ENCODE measurements at regions not wholly inside any gene's neighbourhood (a gene's known extent, or its start where the extent isn't known, plus 50 kb on each side); places are given as distances from the start of the nearest gene placed in this dataset.

DNA sequence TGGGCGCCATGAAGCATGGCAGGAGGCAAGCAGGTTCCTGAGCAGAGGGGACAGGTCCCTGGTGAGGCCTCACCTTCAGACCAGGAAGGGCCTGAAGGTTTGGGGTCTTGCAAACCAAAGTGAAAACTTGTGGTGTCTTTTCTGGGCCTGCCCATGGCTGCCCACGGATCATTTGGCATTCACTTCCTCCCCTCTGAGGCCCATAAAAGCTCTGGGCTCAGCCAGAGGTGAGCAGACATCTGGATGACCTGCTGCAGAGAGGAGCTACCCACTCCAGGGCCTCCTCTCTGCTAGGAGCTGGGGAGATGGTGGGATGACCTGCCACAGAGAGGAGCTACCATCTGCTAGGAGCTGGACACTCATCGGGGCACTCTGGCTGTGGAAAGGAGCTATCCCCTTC is 112.9 kb upstream of the TMEM18 start:
- Histone ChIP-seq H3K18ac (ENCODE audit: low read length) (no peak overlapping the region), H3K4me2 (ENCODE audit: low read length) (no peak overlapping the region), H3K79me2 (ENCODE audit: control insufficient read depth, insufficient read depth, low read length, poor library complexity) (no peaks in the 10 kb centered on the region), H3K23ac (ENCODE audit: low read length) (no peak overlapping the region), H4K12ac (ENCODE audit: low read depth, low read length) (no peak overlapping the region), H3K36me3 (ENCODE audit: control insufficient read depth in 1 of 2, insufficient read depth in 2 of 2, low read length in 2 of 2) (no peaks in the 10 kb centered on the region), H3K9me3 (ENCODE audit: insufficient read depth, low read depth, low read length) (peaks cover 16% of the 10 kb centered on the region), H2BK5ac (ENCODE audit: low read depth, low read length, poor library complexity) (no peak overlapping the region), H3K4me1 (ENCODE audit: control insufficient read depth in 1 of 2, insufficient read depth in 2 of 2, low read length in 2 of 2) (no peaks in the 10 kb centered on the region), H2AFZ (ENCODE audit: insufficient read depth, low read length, poor library complexity) (no peak overlapping the region), H2AK5ac (ENCODE audit: low read length) (no peak overlapping the region), H3K4me3 (ENCODE audit: low read depth, low read length) (no peak overlapping the region), H3K9ac (ENCODE audit: low read length) (no peak overlapping the region), H3K14ac (ENCODE audit: low read length) (no peak overlapping the region), H4K91ac (ENCODE audit: low read depth, low read length) (no peak overlapping the region), H3K79me1 (ENCODE audit: low read length) (no peaks in the 10 kb centered on the region), H4K8ac (ENCODE audit: low read depth, low read length) (no peak overlapping the region), H3K4ac (ENCODE audit: low read depth, low read length) (no peak overlapping the region), H3K27me3 (ENCODE audit: insufficient read depth, low read length) (no peaks in the 10 kb centered on the region), H2BK120ac (ENCODE audit: insufficient read depth, low read length, poor library complexity) (no peak overlapping the region), H3K27ac (ENCODE audit: low read depth, low read length) (no peak overlapping the region), H2BK12ac (ENCODE audit: low read length) (no peak overlapping the region)
- WGBS (ENCODE audit: extremely low coverage, insufficient coverage, insufficient read length) = no CpG with 5 or more reads among the region's 3 CpGs
- no peak for DNase-seq

GRCh38 chr2:789529-789928 is 112.3 kb upstream of the TMEM18 start:
- H3K14ac ChIP-seq (ENCODE audit: low read length) = no peak overlapping the region
- no peak overlapping the region for H3K4me3 ChIP-seq (ENCODE audit: low read depth, low read length)
- H3K79me1 ChIP-seq (ENCODE audit: low read length) = no peaks in the 10 kb centered on the region
- H3K27ac ChIP-seq (ENCODE audit: low read depth, low read length) = no peak overlapping the region
- H3K23ac ChIP-seq (ENCODE audit: low read length) = no peak overlapping the region
- no peak overlapping the region for H3K4ac ChIP-seq (ENCODE audit: low read depth, low read length)
- H4K91ac ChIP-seq (ENCODE audit: low read depth, low read length) = no peak overlapping the region
- H3K27me3 ChIP-seq (ENCODE audit: insufficient read depth, low read length) = no peaks in the 10 kb centered on the region
- H3K9me3 ChIP-seq (ENCODE audit: insufficient read depth, low read depth, low read length) = peaks cover 16% of the 10 kb centered on the region
- H2AFZ ChIP-seq (ENCODE audit: insufficient read depth, low read length, poor library complexity) = no peak overlapping the region
- H4K8ac ChIP-seq (ENCODE audit: low read depth, low read length) = no peak overlapping the region
- no peak overlapping the region for H2AK5ac ChIP-seq (ENCODE audit: low read length)
- no peaks in the 10 kb centered on the region for H3K36me3 ChIP-seq (ENCODE audit: control insufficient read depth in 1 of 2, insufficient read depth in 2 of 2, low read length in 2 of 2)
- H3K18ac ChIP-seq (ENCODE audit: low read length) = no peak overlapping the region
- H2BK5ac ChIP-seq (ENCODE audit: low read depth, low read length, poor library complexity) = no peak overlapping the region
- H3K4me2 ChIP-seq (ENCODE audit: low read length) = no peak overlapping the region
- H3K9ac ChIP-seq (ENCODE audit: low read length) = no peak overlapping the region
- no peak overlapping the region for H2BK120ac ChIP-seq (ENCODE audit: insufficient read depth, low read length, poor library complexity)
- no peak overlapping the region for H4K12ac ChIP-seq (ENCODE audit: low read depth, low read length)
- no peak overlapping the region for H2BK12ac ChIP-seq (ENCODE audit: low read length)
- H3K79me2 ChIP-seq (ENCODE audit: control insufficient read depth, insufficient read depth, low read length, poor library complexity) = no peaks in the 10 kb centered on the region
- H3K4me1 ChIP-seq (ENCODE audit: control insufficient read depth in 1 of 2, insufficient read depth in 2 of 2, low read length in 2 of 2) = no peaks in the 10 kb centered on the region
- WGBS (ENCODE audit: extremely low coverage, insufficient coverage, insufficient read length) = no CpG with 5 or more reads among the region's 3 CpGs
- no peak for DNase-seq

DNA sequence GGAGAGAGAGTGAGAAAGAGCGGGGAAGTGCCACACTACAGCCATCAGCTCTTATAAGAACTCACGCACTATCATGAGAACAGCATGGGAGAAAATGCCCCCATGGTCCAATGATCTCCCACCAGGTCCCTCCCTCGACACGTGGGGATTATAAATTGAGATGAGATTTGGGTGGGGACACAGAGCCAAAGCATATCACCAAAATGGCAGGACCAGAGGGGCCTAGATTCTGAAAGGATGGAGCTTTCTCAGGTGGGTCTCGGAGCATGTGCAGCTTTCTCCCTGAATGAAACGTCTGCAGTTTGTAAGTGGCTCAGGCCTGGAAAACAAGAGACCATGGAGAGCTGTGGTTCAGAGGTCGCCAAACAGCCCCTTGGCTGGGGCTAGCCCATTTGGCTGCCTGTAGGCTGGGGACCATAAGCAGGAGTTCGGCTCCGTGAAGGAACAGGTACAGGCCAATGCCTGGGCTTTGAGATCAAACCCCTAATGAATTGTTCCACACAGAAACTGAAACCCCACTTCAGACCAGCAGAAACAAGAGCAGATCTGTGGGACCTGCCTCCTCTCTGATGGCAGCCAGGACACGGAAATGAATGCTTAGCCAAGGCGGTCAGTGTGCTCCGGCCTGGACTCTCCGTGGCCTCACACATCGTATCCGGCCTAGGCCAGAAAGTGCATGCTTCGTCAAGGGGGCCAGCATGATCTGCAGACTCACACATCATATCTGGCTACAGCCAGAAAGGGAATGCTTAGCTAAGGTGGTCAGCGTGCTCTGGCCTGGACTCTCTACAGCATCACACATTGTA is 111.2 kb upstream of the TMEM18 start:
- Histone ChIP-seq H2BK5ac (ENCODE audit: low read depth, low read length, poor library complexity) (no peak overlapping the region), H3K18ac (ENCODE audit: low read length) (no peak overlapping the region), H3K79me2 (ENCODE audit: control insufficient read depth, insufficient read depth, low read length, poor library complexity) (no peaks in the 10 kb centered on the region), H3K4me1 (ENCODE audit: control insufficient read depth in 1 of 2, insufficient read depth in 2 of 2, low read length in 2 of 2) (no peaks in the 10 kb centered on the region), H4K12ac (ENCODE audit: low read depth, low read length) (no peak overlapping the region), H3K4me3 (ENCODE audit: low read depth, low read length) (no peak overlapping the region), H3K36me3 (ENCODE audit: control insufficient read depth in 1 of 2, insufficient read depth in 2 of 2, low read length in 2 of 2) (no peaks in the 10 kb centered on the region), H4K8ac (ENCODE audit: low read depth, low read length) (no peak overlapping the region), H4K91ac (ENCODE audit: low read depth, low read length) (no peak overlapping the region), H2AFZ (ENCODE audit: insufficient read depth, low read length, poor library complexity) (no peak overlapping the region), H2BK12ac (ENCODE audit: low read length) (no peak overlapping the region), H3K27ac (ENCODE audit: low read depth, low read length) (no peak overlapping the region), H3K23ac (ENCODE audit: low read length) (no peak overlapping the region), H3K4ac (ENCODE audit: low read depth, low read length) (no peak overlapping the region), H3K9ac (ENCODE audit: low read length) (no peak overlapping the region), H2AK5ac (ENCODE audit: low read length) (no peak overlapping the region), H3K4me2 (ENCODE audit: low read length) (no peak overlapping the region), H3K14ac (ENCODE audit: low read length) (no peak overlapping the region), H2BK120ac (ENCODE audit: insufficient read depth, low read length, poor library complexity) (no peak overlapping the region), H3K27me3 (ENCODE audit: insufficient read depth, low read length) (no peaks in the 10 kb centered on the region), H3K79me1 (ENCODE audit: low read length) (no peaks in the 10 kb centered on the region), H3K9me3 (ENCODE audit: insufficient read depth, low read depth, low read length) (peaks cover 16% of the 10 kb centered on the region)
- DNase-seq = no peak
- no CpG with 5 or more reads among the region's 17 CpGs for WGBS (ENCODE audit: extremely low coverage, insufficient coverage, insufficient read length)

GRCh38 chr2:784753-785152 is 107.5 kb upstream of the TMEM18 start:
- H3K4me1 ChIP-seq (ENCODE audit: control insufficient read depth in 1 of 2, insufficient read depth in 2 of 2, low read length in 2 of 2) = peaks cover 4 to 6% of the 10 kb centered on the region in 2 experiments
- no peak for DNase-seq
- no peak overlapping the region for H2AFZ ChIP-seq (ENCODE audit: insufficient read depth, low read length, poor library complexity)
- no peaks in the 10 kb centered on the region for H3K79me2 ChIP-seq (ENCODE audit: control insufficient read depth, insufficient read depth, low read length, poor library complexity)
- H3K4me3 ChIP-seq (ENCODE audit: low read depth, low read length) = no peak overlapping the region
- H4K91ac ChIP-seq (ENCODE audit: low read depth, low read length) = no peak overlapping the region
- no peak overlapping the region for H2AK5ac ChIP-seq (ENCODE audit: low read length)
- H3K79me1 ChIP-seq (ENCODE audit: low read length) = no peaks in the 10 kb centered on the region
- no peak overlapping the region for H4K12ac ChIP-seq (ENCODE audit: low read depth, low read length)
- no peaks in the 10 kb centered on the region for H3K36me3 ChIP-seq (ENCODE audit: control insufficient read depth in 1 of 2, insufficient read depth in 2 of 2, low read length in 2 of 2)
- no peak overlapping the region for H2BK5ac ChIP-seq (ENCODE audit: low read depth, low read length, poor library complexity)
- H3K27ac ChIP-seq (ENCODE audit: low read depth, low read length) = no peak overlapping the region
- no peak overlapping the region for H3K18ac ChIP-seq (ENCODE audit: low read length)
- H3K14ac ChIP-seq (ENCODE audit: low read length) = no peak overlapping the region
- H2BK120ac ChIP-seq (ENCODE audit: insufficient read depth, low read length, poor library complexity) = no peak overlapping the region
- H3K23ac ChIP-seq (ENCODE audit: low read length) = no peak overlapping the region
- H3K4ac ChIP-seq (ENCODE audit: low read depth, low read length) = no peak overlapping the region
- H3K9me3 ChIP-seq (ENCODE audit: insufficient read depth, low read depth, low read length) = peaks cover 6% of the 10 kb centered on the region
- no peak overlapping the region for H4K8ac ChIP-seq (ENCODE audit: low read depth, low read length)
- H2BK12ac ChIP-seq (ENCODE audit: low read length) = no peak overlapping the region
- no peaks in the 10 kb centered on the region for H3K27me3 ChIP-seq (ENCODE audit: insufficient read depth, low read length)
- H3K9ac ChIP-seq (ENCODE audit: low read length) = no peak overlapping the region
- H3K4me2 ChIP-seq (ENCODE audit: low read length) = no peak overlapping the region

All from trophoblast cell (in vitro differentiated cells and primary cell).